G401.6 (cell line): ENCODE measurements at regions not wholly inside any gene's neighbourhood (a gene's known extent, or its start where the extent isn't known, plus 50 kb on each side); places are given as distances from the start of the nearest gene placed in this dataset.

Experiments
- FAIRE-seq: peaks from 2 replicates; lab custom pipeline; 2012; peaks lifted over from hg19 to GRCh38; lab: Jason Lieb, UNC

DNA sequence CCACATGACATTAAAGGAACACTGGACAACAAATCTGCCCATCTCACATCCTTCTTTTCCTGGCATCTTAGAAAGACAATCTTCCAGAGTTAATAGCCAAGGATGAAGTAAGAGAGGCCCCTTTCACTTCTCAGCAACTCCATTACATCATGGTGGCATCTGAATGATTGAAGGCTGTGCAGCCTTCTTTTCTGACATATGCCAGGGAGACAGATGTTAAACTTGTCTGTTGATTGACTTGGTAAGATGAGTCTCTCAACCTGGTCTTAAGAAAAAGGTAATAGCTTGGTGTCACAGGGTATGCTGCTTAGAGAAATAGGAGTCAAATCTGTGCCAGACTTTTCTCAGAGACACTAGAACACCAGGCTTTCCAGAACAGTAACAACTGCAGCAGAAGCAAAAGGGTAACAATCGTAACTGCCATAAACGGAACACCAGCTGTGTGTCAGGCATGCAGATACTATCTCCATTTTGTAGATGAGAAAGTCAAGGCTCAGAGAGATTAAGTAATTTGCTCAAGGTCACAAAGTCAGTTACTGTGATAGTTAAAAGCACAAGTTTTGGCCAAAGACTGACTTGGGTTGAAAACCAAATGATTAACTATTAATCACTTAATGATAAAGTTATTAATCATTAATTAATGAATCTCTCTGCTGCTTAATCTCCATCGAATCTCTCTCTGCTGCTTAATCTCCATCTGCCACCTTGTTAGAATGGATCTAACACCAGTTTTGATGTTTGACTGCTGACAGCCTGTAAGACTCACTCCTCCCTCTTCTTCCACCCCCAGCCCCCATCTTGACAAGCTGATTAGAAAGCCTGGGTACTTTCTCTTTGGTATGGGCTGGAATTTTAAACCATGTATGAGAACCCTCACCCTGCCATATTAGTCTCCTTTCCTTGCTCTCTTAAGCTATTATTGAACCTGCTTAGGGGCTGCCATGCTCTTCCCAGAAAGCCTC, 353.5 kb downstream of the ENC1 start:
- no peak for FAIRE-seq

DNA sequence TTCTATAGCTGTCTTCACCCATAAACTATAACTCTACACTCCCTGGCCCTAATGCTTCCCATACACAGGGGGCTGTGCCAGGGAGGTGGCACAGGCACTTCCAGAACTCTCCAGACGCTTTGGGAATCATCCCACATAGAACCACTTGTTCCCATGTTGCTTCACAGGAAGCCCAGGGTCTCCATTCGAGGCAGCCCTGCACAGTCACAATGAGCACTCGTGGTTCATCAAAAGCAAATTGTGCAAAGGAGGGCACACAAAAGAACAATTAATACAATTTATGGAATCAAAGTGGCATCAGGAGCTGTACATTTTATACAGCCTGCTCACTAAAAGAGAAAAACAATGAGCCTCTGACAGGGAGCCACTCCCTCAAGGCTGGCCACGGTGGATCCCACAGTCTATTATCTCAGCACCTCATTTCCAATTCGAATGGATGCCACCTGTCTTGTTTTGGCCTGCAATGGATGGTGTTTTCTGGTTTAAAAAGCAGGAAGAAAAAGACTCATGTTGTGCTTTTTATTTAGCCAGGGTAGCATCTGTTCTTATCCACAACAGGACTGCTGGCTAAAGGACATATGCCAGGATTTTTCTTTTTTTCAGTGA, 354.8 kb downstream of the ENC1 start:
- no peak for FAIRE-seq

DNA sequence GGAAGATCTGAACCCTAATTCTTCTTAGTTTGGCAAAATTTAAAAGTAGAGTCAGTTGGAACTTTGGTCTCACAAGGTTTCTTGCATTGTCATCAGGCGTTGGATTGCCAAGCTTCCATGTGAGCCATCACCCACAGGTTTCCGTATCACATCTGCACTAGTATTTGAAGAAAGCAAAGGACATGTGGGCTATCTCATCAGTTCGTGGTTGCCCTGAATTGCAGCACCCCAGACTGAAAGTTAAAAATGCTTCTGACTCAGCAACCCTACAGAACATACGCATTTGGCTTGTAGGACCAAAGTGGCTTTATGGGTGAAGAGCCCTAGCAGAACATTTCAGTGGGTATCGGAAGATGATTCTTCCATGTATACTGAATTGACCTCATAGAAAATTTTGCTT, 358.0 kb downstream of the ENC1 start:
- FAIRE-seq = no peak

DNA sequence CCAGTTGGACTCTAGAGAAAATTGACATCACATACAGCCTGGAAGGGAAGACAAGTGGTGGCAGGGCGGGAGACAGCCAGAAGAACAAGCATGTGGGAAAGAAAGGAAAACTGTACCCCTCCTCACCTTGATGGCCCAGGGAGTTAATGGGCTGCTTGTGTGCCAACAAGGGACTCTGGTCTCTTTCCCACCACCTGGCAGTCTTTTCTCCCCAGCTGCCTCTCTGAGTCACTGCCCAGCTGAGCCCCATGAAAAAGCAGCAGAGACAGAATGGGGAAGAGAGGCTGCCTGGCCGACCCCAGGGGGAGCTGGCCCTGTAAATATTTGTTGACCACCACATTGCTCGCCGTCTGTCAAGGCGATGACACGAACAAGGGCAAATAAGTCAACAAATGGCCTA, 359.4 kb downstream of the ENC1 start:
- FAIRE-seq = no peak

DNA sequence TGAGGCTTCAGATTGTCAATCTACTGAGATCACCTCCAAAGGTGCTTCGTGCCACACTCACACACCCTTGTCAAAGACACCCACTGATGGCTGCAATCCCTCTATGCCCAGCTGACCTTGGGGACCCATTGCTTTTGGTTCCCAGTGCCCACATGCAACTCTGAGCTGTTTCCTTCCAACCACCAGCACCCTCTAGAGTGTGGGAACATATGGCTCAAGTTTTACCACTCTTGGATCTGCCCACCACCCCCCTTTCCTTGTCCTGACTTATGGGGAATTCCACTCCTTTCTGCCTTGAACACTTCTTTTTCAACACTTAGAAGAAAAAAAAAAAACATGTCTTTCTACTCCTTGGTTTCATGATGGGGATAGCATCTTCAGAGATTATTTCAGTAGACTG, 360.2 kb downstream of the ENC1 start:
- no peak for FAIRE-seq

DNA sequence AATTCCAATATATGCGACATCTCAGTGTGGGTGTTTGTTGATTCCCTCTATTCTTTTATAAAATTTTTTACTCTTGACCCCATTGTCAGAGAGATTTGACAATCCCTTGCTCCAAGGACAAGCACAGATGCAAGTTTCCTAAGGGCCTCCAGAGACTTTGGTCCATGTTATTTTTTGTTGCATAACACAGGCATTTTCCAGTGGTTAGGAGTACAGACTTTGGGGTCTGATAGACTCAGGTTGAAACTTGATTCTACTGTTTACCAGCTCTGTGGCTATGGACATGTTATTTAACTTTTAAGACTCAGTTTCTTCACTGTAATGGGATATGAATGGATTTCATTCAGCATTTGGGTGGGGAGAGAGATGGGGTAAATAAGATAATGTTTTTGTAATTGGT, 361.3 kb downstream of the ENC1 start:
- FAIRE-seq = no peak

DNA sequence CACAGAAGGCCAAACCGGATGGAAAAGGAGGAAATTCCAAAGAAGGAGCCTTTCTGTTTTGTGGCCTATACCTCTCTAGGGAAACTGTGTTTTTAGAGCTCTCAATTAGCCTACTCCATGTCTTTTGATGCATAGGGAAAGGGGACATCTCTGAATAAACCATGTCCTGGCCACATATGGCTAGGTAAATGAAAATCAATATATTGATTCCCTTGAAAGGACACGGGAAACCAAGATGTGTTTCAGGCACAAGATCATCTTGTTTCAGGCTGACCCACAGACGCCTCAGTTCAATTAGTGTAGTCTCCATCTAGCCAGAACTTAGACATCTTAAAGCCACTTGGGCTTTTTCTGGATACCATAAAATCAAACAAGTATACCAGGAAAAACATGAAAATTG, 363.1 kb downstream of the ENC1 start:
- FAIRE-seq = no peak

DNA sequence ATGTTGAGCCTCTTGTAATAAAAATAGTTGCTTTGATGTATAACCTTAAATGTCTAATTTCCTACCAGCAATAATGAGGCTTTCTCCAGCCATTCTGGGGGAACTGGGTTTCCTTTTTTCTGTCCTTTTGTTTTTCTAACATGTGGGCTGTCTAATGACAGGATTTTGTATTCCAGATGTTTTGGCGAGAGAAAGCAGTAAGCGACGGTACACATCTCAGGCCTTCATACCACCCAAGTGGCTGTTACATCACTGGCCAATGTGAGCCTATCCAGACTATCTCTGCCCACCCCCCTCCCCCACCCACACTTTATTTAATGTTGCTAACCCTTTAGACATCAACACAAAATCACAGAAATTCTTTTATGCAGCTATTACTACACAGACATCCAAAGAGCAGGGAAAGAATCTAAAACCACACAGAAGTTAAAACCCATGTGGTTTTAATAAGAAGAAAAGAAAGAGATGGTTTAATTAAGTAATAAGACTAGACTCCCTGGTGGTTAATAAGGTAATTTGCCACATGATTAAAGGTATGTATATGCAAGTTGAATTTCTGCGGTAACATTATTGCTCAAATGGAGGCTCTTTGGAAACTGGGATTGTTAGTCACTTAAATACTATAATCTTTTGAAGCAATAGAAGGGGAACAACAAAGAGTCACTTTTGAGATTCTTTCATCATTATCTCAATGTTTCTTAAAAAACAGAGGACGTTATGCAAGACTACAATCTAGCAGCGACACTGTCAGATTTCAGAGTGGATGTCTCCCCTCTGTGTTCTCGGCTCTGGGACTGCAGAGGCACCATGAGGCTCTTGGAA, 365.1 kb downstream of the ENC1 start:
- FAIRE-seq = no peak

DNA sequence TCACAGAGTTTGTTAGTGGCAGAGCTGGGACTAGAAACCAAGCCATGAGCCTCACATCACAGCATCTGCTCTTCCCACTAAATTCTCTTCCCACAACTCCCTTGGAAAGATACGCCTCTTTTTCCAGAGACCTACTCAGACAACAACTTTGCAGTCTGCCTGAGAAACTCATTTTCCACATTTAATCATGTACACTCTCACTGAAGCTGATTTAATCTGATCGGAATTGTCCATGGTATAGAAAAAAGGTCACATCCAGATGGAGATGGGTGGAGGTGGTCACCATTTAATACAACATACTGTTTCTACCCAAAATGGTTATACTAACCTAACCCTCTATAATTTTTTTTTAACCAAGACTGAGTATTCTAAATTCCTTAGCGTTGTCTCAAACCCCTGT, 366.2 kb downstream of the ENC1 start:
- FAIRE-seq = no peak

DNA sequence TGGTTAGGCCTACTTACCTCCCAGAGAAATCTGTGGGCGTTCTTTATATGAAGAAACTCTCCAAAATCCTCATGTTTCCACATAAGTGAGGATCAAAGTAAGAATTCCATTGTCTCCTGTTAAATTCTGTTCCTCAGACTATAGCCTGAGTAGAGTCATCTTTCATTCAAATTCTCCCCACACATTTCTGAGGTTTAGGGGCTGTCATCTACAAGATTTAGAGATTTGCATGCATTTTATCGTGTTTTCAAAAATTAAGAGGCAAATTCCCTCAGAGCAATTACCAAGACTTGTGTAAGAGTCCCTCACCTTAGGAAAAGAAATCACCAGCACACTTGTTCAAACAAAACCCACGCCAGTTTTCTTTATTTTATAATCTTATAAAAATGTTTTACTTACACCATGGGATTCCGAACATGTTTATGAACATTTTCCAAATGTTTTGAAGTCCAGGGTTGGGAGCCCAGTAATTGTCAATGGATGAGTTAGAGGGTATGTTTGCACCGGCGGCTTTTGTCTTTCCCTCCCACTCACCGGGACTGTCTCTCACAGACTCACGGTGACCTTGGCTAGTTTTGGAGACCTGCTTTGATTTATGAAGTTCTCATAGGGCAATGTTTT, 367.6 kb downstream of the ENC1 start:
- no peak for FAIRE-seq

DNA sequence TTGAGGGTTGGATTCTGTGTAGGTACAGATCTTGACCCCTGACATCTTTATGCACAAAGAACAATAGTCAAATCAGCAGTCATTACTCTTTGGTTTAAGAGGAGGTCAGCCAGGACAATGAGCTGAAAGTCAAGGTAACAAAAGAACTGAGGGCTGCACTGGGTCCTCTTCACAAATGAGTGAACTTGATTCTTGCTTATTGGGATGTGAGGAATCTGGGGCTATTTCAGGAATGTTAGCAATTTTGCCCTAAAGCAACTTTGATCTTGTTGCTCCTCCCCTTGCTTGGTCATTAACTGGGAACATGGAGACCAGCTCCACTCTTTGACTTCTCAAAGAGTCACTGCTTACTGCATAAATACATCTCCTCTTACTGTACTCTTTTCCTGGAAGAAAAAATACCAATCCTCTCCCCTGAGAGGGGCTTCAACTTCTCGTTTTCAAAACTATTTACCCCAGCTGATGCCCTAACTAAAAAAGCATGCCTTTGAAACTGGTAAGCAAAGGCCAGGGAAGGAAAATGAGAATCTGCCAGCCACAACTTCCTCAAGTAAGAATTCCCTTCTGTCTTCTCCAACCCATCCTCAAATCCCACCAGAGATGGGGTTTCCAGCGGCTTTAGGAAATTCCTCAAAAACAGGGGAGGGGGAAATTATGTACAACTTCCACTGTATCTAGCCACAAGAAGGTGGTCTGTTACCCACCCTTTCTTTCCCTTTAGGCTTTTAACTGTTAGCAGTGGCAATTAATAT, 368.3 kb downstream of the ENC1 start:
- no peak for FAIRE-seq

DNA sequence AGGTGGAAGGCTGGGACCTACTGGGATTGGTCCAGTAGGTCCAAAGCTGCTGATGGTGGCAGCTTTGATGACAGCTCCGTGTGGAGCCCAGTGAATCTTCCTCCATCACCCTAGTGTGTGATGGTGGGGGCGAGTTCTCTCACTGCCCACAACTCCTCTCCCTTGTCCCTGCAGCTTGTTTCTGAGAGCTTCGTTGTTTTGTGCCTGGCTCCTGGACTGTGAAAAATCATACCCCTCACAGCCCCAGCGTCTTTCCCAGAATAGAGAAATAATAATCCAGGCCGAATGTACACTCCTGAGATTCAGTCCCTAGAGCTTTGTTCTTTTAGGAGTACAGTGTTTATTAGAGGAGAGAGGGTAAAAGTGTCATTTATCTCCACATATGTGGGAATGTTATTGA, 372.2 kb downstream of the ENC1 start:
- no peak for FAIRE-seq

DNA sequence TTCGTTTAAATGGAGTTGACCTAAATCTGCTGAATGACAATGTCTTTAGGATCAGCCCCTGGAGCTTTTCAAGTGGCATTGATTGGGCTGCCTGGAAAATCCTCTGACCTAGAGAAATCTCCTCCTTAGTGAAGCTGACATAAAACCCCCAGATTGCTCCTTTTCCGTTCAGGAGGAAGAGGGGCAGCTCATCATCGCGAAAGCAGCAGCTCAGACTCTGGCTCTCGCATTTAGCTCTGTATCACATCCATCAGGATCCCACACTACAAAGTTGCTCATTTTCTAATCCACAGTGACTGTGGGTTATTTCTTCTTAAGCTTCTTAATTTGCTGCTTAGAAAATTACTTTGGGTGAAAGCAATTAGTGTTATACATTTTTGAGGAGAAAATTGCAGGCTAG, 373.7 kb downstream of the ENC1 start:
- no peak for FAIRE-seq

DNA sequence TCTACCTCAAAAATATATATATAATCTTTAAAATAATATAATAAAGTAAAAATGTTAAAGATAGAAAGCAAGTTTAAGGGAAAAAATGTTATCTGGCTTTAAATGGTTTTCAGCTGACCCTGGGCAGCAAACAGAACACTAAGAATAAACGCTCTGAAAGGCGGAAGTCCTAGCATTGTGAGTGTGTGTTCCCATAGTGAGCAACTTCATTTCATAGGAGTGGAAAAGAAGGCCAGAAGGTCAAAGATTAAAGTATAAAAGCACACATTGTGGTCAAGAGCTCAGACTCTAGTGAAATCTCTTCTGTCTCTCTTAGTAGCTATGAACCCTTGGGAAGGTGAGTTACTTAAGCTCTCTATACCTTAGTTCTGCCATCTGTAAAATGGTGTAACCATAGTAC, 374.4 kb downstream of the ENC1 start:
- no peak for FAIRE-seq

DNA sequence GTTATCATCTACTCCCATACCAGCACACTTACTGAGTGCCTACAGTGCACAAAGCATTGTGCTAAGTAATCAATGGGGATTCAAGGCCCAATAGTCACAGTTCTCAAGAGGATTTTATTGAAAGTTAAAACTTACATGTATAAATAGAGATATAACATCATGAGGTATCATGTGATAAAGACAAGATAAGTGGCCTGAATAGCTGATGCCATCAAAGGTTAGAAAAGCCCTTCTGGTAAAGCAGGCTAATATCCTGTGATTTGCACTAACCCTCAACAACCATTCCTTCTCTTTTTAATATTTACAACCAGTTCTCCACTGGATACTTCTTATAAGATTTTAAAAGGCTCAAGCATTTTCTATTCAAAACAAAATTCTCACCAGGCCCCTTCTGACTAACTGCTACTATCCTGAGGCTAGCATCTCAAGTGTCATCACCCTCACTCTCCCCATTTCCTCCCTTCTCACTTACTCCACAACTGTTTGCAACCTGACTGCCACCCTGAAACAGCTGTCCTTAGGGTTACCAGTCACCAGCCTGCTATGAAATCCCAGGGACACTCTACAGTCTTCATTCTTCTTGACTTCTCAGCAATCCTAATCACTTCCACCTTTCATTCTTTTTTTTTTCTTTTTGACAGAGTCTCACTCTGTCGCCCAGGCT, 377.9 kb downstream of the ENC1 start:
- FAIRE-seq = no peak

DNA sequence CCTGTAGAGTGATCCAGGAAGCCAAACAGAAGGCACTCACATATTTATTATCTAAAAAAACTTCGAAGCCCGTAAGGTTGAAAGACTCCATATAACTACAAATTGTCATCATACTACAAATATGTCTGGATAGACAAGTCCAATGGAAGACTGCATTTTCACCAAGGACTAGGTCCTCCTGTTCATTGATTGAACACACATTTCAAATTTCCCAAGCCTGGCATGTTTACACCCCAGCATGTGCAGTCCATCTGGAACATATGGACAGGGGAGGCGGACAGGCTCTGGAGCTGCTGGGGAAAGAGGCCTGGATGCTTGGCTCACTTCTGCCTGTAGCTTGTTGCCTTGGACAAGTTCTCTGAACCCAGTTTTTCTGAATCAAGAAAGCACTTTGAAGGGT, 378.7 kb downstream of the ENC1 start:
- FAIRE-seq = no peak

DNA sequence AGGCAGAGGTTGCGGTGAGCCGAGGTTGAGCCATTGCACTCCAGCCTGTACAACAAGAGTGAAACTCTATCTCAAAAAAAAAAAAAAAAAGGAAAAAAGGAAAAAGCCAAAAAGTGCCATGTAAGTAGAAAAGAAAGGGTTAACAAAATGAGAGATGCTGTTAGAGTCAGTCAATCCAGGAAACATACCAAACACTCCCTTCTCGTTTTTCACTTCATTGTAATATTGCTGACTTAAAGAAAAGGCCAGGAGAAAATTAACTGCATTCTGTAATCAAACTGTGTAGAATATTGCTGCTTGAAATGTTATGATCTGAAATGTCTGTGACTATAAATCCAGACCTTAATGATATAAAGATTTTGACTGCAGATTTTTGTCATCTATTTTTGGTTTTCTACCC, 379.1 kb downstream of the ENC1 start:
- FAIRE-seq = no peak

DNA sequence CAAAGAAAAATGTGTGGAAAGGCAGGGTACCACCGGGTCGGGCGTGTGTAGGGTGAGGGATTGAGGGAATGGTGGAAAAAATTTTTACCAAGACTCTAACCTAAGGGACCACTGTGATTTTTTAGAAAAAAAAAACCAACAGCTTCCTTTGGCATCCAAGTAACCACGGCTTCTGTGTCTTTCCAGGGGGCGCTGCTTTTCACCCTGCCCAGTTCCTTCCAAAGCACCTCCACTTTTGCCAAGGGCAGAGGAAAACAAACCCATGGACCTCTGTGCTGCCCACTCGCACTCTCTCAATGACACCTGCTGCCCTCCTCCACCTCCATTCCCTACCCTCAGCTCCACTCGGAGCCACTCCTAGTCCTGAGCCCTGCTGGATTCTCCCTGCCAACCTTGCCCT, 381.0 kb downstream of the ENC1 start:
- no peak for FAIRE-seq

DNA sequence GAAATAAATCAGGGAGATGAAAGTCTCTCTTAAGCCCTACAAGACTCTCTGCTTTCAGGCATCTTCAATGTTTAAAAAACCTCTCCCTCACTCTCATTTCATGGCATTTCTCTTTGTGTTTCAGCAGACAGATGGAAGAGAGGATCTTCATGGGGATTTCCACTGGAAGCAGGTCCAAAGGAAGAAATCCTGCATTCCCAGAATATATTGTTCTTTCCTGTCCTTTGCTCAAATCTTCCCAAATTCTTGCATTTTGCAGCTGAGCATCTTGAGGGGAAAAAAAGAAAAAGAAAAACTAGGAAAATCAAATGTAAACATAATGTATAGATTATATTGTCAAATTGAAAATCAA, 382.2 kb downstream of the ENC1 start:
- no peak for FAIRE-seq

DNA sequence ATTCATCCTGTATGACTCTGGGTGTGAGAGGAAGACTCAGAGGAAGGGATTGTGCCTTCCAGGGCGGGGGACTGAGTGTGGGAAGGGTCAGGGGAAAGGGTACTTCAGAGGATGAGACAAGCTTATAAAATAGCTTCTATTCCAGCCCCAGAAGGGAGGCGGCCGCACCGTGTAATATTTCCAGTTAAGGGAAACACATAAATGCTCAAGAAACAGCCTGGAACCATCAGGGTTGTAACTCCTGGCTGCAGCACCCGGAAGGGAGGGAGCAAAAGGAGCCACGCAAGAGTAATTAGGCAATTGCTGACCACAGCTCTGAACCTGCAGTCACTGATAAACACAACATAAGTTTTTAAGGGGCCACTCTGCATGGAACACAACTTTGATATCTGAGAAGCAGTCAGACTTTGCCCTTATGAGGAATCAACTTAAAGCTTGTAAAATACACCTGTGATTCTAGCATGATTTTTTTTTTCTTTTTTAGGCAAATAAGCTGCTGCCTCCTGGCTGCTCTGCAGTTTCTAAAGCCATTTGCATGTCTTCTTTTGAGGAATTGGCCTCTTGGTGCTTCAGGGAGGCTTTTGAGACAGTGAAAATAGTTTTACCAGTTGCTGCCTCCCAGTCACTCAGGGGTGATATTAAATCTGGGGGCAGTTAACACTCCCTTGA, 382.7 kb downstream of the ENC1 start:
- no peak for FAIRE-seq

DNA sequence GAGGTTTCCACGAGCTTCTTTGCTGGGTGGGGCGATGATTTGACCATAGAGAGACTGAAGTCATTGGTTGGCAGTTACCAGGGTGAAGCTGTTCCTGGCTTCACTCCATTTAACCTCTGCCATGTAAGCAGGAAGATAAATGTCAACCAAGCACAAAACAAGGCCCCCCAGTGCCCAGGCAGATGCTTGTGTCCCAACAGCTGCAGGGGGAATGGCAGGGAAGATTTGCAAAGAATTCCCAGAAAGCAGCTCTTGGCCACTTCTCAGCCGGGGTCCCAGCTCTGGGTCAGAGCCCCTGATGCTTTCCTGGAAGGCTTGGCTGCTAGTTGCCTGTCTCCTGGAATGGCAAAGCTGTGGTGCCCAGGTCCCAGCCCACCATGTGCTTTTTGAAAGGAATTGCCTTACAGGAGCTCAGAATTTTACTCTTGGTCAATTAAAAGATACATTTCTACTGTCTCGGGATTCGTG, 383.4 kb downstream of the ENC1 start:
- no peak for FAIRE-seq
